HPDE6-E6E7 (cell line): ENCODE measurements at regions not wholly inside any gene's neighbourhood (a gene's known extent, or its start where the extent isn't known, plus 50 kb on each side); places are given as distances from the start of the nearest gene placed in this dataset.
"Not testable (repeated sequence)": the region's sequence is repeated elsewhere in the genome, so short reads cannot be mapped to it uniquely, and the experiment has no call there.

ENCODE experiments used
- DNase-seq: peaks from one replicate; pipeline ENCODE4 v3.0.0; 2011; ENCODE audit warnings: missing footprints; ENCODE audit errors: extremely low spot score

DNA sequence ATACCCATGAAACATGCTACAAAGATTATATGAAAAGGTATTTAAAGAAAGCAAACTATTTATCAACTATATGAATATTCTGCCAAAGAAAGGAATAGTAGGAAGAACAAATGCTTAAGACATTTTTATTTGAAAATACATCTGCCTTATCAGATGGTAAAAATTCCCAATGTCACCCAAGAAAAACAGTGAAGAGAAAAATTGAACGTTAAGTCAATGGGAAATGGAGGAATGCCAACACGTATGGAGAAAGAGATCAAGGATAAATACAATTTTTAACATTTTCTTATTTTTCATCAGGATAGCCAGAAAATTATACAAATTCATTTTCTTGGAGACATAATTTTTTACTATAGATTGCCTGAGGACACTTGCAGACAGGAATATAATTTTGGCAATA lies 394.2 kb downstream of the ZEB2 start:
- no peak for DNase-seq

DNA sequence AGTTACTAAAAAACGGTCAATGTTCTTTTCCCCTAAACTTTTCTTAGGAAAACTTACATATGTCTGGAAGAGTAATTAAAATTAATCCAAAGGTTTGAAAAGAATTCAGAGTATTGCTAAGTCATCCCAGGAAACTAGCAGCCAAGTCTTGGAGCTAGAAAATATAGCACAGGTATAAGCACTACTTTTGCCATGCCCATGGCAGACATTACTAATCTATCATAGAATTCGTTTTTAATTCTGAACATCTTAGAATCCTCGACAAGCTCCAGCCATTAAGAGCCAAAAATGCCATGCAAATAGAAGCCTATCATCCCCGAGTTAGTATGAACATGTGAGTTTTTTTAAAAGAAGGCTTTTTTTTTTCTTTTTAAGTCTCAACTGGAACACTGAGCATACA lies 395.0 kb downstream of the ZEB2 start:
- no peak for DNase-seq

DNA sequence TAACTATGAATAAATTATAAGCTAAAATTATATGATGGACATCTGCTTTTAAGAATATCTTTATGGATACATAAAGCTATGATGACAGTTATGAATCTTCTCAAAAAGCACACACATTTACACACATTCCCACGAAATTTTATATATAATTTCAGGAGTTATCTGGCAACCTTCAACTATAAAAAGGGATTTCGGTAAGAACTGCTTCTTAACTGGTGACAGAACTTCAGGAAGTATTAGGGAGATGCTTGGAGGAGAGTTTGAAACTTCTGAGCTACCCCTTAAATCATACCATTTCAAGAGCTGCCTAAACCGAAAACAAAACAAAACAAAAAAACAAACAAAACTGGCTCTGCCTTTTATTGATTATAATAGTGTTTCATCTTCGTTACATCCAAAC lies 399.4 kb downstream of the ZEB2 start:
- DNase-seq = no peak

DNA sequence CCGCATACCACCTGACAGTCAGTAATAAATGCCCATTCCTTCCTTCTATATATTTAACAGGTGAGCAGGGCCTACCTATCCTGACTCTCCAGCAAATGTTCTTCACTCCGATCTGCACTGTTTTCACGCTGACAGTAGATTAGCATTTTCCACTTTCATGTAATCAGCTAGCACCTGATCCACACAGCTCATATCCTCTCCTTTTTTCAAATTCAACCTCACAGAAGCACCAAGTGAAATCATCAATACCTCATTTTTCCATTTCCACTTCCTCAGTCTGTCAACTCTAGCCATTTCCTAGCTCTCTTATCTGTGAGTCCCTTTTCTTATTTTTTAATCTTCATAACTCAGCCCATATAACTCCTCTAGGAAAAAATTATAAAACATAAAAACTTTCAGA lies 402.8 kb downstream of the ZEB2 start:
- no peak for DNase-seq

DNA sequence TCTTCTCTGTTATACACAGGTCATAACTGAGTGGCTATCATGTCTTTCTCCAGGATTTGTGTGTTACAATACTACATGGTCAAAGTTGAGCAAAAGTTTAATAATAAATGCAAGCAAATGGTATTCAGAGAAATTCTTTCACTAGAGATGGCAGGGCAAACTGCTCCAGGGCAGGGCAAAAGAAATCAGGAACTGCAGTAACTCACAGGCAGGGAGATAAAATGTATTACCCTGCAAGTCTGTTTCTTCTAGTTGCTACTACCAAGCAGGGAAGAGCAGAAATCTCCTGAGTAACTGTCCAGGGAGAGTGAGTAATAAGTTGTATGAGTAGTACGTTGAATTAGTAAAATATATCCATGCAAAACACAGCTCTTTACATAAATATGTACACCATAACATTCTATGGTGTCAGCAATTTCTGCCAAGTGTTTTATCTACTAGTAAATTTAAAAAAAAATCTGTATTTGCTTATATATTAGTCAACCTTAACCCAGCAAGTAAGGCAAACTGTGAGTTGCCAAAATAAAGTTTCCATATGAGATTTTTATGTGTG lies 404.1 kb downstream of the ZEB2 start:
- DNase-seq = no peak

DNA sequence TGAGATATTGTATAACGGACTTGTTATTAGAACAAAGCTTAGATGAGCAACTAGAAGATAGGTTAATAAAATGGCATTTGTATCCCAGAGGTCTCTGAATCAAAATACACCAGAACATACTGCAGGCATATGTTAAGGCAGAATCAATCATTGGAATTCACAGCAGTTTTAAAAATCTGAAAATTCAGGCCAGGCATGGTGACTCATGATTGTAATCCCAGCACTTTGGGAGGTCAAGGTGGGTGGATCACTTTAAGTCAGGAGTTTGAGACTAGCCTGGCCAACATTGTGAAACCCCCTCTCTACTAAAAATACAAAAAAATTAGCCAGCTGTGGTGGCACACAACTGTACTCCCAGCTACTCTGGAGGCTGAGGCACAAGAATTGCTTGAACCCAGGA lies 405.2 kb downstream of the ZEB2 start:
- no peak for DNase-seq

DNA sequence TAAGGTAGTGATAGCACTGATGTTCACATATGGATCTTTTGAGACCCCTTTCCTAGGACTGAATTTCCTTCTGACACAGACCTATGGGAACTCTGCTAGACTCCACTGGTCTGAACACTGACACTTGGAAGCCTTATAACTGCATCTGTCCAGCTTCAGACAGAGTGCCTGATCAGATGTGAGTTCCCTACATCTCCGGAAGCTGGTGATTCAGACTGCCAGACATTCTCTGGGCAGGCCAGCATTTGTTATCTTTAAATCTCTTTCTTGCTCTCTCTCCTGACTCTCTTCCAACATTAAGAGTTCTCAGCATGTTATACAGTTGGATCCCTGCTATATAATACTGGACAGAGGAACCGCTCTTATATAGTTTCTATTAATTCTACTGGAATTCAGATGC lies 408.5 kb downstream of the ZEB2 start:
- DNase-seq = no peak

DNA sequence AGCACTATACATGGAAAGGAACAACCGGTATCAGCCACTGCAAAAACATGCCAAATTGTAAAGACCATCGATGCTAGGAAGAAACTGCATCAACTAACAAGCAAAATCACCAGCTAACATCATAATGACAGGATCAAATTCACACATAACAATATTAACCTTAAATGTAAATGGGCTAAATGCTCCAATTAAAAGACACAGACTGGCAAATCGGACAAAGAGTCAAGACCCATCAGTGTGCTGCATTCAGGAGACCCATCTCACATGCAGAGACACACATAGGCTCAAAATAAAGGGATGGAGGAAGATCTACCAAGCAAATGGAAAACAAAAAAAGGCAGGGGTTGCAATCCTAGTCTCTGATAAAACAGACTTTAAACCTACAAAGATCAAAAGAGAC lies 413.8 kb downstream of the ZEB2 start:
- DNase-seq = not testable (repeated sequence)

DNA sequence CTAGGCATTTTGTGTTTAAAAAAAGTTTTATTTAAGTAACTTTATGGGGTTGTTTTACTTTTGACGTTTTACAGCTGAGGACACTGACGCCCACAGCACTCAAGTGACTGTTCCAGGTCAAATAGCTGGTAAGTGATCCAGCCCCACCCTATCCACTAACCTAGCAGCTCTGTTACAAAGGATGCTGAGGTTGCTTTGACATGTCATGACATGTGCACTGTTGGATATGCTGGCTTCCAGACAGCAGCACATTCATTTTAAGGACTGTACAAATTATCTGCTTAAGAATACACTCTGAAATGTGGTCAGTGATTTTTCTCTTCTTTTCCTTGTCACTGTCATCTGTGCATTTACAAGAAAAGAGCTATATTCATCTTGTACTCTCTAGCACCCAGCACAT lies 417.5 kb downstream of the ZEB2 start:
- DNase-seq = peak; percentile 85

DNA sequence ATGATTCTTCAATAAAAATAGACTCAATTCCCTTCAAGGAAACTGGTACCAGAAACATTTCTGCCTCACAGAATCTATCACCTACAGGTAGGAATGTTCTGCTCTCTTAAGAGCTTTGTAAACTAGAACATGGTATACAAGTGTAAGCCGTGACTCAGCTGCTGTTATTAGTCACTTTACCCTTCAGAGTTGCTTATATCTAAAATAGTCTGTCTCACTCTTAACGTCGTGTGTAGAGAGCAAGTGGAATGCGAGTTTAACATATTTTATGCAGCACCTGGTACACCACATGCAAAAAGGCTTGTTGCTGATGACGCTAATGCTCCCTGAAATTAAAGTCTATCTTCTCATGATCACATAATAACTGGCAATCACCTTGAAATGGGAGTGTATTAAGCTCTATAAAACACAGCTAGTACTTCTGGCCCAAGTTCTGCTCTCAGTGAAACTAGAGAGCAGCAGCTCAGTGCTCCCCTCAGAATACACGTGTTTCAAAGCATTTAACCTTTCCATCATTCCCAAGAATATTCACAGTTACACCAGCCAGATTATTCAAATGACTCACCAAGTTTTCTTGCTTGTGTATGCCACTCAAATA lies 420.0 kb downstream of the ZEB2 start:
- DNase-seq = peak; percentile 74

DNA sequence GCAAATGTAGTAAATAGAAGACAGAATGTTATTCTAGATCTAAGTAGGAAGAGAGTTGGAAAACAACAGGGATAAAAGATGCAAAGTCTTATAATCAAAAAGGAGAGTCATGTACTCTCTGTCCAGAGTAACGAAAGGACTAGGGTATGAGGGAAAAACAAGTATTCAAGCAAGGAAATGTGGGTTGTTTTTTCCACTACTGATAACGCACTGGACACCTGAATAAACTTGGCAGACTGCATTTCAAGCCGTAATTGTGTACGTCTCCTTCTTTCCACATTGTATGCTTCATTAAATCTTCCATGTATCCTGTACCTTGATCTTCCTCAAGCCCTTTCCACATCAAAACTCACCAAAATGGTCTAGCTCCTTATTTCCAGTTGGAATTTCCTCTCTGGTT lies 420.6 kb downstream of the ZEB2 start:
- DNase-seq = no peak

DNA sequence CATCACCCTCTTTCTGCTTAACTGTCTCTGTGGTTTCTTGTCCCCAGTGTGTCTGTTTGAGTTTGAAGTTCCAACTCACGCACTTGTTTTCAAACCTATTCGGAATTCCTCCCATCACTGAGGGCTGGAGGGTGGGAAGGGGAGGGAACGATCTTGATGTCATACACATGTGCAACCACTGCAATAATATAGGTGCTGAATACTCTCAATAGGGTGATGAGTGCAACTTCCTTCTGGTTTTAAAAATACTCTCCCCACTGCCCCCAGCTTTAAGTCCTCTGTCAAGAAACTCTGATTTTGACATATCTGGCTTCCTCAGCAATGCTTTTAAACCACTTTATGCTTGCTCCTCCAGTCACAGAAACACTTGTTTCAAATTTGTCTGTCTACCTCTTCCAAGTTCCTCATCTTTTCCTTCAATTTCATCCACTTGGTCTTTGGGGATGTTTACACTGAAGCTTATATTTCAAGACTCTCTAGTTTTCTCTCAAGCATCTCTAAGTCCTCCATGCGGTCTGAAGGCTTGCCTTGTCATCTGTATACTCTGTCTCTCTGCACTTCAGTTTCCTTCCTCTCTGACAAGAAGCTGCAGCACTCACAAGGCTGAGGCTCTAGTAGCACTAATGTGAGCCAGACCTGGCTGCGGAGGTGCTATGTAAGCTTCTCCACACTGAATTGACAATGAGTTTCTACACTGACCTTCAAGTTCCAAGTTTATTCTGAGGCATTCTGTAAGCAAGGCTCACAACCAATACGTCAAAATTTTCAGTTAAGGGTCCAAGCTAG lies 422.3 kb downstream of the ZEB2 start:
- DNase-seq = no peak

DNA sequence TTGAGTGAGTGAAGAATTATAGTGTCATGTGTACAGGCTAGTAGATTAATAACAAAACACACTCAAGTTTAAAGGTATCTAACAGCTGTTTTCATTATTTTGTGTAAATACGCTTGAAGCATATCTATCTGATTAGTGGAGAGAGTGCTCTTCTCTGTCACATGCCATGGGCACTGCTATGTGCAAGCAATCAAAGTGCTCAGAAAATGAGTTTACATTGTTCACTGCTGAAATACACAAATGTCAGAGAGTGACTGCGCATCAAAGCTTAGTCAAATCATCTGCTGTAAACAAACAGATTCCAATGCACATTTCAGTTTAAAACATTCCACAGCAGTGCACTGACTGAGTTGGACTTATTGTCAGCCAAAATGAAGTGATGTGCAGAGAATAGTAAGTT lies 423.4 kb downstream of the ZEB2 start:
- DNase-seq = no peak

DNA sequence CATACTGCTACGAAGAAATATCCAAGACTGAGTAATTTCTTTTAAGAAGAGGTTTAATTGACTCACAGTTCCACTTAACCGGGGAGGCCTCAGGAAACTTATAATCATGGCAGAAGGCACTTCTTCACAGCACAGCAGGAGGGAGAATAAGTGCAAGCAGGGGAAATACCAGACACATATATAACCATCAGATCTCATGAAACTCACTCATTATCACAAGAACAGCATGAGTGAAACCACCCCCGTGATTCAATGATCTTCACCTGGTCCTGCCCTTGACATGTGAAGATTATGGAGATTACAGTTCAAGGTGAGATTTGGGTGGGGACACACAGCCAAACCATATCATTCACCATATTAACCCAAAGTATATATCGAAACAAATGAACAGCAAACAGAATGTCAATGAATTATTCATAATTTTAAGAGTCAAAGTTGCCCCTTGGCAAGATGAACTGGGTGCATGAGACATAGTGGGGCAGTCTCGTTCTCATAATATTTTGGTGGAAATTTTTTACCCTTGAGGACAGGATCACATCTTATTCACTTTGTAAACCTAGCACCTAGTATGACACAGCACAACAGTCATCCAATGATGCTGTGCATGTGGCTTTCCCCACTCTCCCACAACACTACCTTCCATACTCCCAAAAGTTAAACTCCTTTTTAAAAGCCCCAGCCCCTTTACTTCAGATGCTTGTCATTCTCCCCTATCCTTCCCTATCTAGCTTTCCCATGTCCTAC lies 425.3 kb downstream of the ZEB2 start:
- no peak for DNase-seq

DNA sequence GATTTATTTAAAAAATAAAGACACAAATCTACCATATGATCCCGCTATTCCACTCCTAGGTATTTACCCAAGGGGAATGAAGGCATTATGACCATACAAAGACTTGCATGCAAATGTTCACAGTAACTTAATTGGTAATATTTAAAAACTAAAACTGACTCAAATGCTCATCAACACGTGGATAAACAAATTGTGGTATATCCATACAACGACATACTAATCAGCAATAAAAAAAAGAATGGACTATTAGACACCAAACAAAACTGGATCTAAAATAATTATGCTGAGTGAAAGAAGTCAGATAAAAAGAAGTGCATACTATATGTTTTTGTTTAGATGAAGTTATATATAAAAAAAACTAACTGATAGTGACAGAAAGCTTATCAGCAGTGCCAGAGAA lies 428.3 kb downstream of the ZEB2 start:
- no peak for DNase-seq

DNA sequence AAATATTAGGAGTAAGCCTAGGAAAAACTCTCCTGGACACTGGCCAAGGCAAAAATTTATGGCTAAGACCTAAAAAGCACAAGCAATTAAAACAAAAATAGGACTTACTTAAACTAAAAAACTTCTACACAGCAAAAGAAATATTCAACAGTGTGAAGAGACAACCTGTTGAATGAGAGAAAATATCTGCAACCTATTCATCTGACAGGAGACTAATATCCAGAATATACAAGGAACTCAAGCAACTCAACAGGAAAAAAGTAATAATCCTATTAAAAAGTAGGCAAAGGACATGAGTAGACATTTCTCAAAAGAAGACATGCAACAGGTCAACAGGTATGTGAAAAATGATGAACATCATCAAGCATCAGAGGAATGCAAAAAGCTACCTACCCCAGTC lies 431.1 kb downstream of the ZEB2 start:
- no peak for DNase-seq

DNA sequence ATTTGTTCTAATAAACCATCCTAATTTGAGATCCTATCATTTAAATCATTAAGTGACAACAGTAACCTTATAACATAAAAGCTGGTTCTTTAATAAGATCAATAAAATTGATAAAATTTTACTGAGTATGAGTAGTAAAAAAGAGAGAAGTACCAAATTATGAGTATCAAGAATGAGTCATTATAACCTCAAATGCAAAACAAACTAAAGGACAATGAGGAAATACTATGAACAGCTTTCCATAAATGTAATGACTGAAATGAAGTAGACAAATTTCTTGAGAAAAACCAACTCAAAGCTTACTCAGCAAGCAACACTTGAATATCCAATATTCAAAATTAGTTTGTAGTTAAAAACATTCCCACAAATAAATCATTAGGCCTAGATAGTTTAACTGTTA lies 433.0 kb downstream of the ZEB2 start:
- no peak for DNase-seq

DNA sequence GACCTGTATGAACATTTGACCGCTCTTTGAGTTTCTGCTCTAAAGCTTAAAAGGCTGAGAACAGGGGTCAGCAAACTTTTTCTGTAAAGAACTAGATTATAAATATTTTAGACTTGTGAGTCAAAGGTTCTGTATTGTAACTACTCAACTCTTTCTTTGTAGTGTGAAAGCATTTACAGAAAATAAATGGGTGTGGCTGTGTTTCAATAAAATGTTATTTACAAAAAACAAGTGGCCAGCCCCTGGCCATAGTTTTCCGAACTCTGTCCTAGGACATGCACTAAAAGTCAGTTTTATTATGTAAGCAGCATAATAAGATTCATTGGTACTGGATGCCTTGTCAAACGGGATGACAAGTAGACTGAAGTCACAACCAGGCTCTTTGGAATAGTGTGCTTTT lies 434.9 kb downstream of the ZEB2 start:
- no peak for DNase-seq

DNA sequence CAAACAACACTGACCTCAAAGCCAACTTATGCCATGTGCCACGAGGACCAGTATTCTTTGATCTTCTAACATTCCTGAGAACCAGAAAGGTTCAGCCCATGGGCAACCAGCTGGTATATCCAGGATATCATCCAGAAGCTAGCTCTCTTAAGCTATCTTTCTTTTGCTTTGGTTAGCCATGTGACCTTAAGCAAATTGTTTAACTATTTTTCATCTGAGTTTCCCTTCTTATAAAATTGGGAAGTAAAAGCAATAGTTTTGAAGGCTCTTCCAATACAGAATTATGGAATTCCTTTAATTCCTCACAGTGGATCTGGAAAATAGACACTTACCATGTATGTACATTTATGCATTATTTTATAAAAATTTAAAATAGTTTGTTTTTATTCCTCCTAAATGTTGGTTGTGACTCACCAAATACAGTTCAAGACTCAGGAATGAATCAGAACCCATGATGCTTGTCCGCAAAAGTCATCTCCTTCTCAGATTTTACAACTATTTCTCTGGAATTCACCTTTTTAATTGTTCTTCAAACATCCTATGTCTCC lies 435.7 kb downstream of the ZEB2 start:
- DNase-seq = no peak

DNA sequence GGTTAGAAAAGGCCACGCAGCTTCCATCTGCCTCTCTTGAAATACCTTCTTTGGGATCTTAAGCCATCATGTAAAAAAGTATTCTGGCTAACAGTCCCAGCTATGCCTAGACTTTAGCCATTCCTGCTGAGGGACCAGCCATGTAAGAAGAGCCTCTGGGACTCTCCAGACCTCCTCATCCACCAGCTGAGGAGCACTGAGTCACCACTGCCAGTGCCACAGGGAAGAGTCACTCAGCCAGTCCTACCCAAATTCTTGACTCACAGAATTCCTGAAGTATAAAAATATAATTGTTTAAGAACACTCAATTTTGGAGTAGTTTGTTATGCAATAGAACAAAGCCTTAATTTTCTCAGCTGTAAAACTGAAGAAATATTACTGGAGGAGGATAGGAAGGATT lies 436.7 kb downstream of the ZEB2 start:
- peak; percentile 19 for DNase-seq

DNA sequence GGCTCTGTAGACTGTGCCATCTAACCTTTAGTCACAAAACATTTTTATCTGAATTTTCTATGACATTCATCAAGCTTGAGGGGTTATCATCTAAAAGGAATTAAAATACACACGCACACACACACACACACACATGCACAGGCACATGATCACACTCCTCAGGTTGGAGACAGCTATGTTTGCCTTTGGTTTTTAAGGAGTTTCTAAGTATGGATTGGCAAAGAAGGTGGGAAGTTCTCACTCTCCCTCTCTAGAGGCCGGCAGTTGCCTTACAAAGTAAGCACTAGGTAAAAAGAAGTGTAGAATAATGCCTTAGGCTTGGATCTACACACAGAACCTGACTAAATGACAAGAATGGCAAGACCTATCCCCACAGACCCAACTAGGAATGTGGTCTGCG lies 437.1 kb downstream of the ZEB2 start:
- no peak for DNase-seq

DNA sequence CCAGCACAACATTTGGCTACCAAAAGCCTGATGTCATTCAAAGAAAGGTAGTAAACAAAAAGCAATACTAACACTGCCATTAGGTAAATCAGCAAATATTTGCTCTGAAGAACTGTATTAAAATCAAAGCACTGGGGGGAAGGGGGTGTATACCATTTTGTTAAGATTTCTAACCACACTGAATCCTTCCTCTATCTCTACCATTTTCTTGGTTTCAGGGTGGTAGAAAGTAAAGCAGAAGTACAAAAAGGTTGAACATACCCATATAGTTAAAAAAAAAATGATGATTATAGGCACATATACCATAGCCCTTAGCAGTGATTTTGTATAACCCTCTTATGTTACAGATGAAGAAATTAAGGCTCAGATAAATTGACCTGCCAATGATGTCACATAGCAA lies 437.6 kb downstream of the ZEB2 start:
- no peak for DNase-seq

DNA sequence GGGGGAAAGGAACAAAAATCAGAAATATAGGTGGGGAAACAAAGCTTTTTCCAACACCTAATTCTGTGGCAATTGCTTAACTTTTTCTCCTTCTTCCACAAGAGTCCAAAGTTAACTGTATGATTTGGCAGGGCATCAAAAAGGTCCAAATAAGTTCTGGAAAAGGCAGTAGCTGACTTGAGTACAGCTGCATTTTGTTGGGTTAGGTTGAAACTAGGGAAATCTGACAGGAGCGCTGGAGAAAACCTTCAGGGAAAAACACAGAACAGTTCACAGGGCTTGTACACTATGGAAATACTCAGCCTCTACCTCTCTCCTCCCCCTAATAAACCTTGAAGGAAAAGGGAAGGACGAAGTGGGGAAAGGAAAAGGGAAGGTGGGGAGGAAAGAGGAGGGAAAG lies 438.6 kb downstream of the ZEB2 start:
- DNase-seq = no peak
